Ishikawa (cell line): ENCODE measurements at regions not wholly inside any gene's neighbourhood (a gene's known extent, or its start where the extent isn't known, plus 50 kb on each side); places are given as distances from the start of the nearest gene placed in this dataset.

Experiments used
- CEBPB ChIP-seq: IDR thresholded peaks from 2 replicates; pipeline ENCODE4 v1.6.1; 2012
- TF ChIP-seq, protein P1 (sequence below): IDR thresholded peaks from 2 replicates; pipeline ENCODE4 v1.6.1; 2012; ENCODE audit warnings: low read depth, mild to moderate bottlenecking

- TF ChIP-seq CEBPB: no peak
- TF ChIP-seq, protein P1, sequence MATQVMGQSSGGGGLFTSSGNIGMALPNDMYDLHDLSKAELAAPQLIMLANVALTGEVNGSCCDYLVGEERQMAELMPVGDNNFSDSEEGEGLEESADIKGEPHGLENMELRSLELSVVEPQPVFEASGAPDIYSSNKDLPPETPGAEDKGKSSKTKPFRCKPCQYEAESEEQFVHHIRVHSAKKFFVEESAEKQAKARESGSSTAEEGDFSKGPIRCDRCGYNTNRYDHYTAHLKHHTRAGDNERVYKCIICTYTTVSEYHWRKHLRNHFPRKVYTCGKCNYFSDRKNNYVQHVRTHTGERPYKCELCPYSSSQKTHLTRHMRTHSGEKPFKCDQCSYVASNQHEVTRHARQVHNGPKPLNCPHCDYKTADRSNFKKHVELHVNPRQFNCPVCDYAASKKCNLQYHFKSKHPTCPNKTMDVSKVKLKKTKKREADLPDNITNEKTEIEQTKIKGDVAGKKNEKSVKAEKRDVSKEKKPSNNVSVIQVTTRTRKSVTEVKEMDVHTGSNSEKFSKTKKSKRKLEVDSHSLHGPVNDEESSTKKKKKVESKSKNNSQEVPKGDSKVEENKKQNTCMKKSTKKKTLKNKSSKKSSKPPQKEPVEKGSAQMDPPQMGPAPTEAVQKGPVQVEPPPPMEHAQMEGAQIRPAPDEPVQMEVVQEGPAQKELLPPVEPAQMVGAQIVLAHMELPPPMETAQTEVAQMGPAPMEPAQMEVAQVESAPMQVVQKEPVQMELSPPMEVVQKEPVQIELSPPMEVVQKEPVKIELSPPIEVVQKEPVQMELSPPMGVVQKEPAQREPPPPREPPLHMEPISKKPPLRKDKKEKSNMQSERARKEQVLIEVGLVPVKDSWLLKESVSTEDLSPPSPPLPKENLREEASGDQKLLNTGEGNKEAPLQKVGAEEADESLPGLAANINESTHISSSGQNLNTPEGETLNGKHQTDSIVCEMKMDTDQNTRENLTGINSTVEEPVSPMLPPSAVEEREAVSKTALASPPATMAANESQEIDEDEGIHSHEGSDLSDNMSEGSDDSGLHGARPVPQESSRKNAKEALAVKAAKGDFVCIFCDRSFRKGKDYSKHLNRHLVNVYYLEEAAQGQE: no peak
These were observed 1481.1 kb downstream of the STIM2 start for GRCh38 chr4:28341784-28342183.
